Thyroid gland (tissue), 4 donors: ENCODE measurements at regions not wholly inside any gene's neighbourhood (a gene's known extent, or its start where the extent isn't known, plus 50 kb on each side); places are given as distances from the start of the nearest gene placed in this dataset.

Experiments
- DNase-seq, 2 donors: peaks; one replicate each; pipeline ENCODE4 v3.0.0-alpha.2; 2019
- H3K27ac ChIP-seq, 3 donors: fragments of 200-600 bp; sonication (generic); 1 replicate in 2 of 3; 2 replicates in 1 of 3; pipeline ENCODE4 v1.5.1; 2016 to 2019; ENCODE audit warnings: mild to moderate bottlenecking in 1 of 3, moderate library complexity in 1 of 3
- H3K27me3 ChIP-seq: fragments of 200-600 bp; sonication (generic); one replicate; pipeline ENCODE4 v1.5.1; 2019
- H3K36me3 ChIP-seq, 2 donors: fragments of 200-600 bp; sonication (generic); one replicate each; pipeline ENCODE4 v1.5.1; 2016 to 2019
- H3K4me1 ChIP-seq, 2 donors: fragments of 200-600 bp; sonication (generic); one replicate each; pipeline ENCODE4 v1.5.1; 2017 to 2019
- H3K4me3 ChIP-seq, 3 donors: fragments of 200-600 bp; sonication (generic); replicated peaks in 1 of 3; 1 replicate in 2 of 3; 2 replicates in 1 of 3; pipeline ENCODE4 v1.5.1; 2016; ENCODE audit warnings: mild to moderate bottlenecking in 1 of 3
- H3K9me3 ChIP-seq: fragments of 200-600 bp; sonication (generic); one replicate; pipeline ENCODE4 v1.5.1; 2017
- POLR2A ChIP-seq, 2 donors: fragments of 450-650 bp; IDR thresholded peaks; one replicate each; pipeline ENCODE4 v1.6.1; 2017; ENCODE audit warnings: antibody characterized with exemption in 2 of 2, mild to moderate bottlenecking in 2 of 2, moderate library complexity in 1 of 2
- WGBS, 2 donors: methylation state at CpG; one replicate each; pipeline ENCODE4 v1.1.5; 2017; 5-methylcytosine and 5-hydroxymethylcytosine counted together
- intact Hi-C: fragments of 100-400 bp; cut with DNase I; formaldehyde crosslinking; loops from one replicate; pipeline ENCODE4 v1.15.1; 2023
- TF ChIP-seq, protein P1 (sequence below), 6 experiments: fragments of 200-600 bp in 3 of 6; fragments of 450-650 bp in 3 of 6; sonication (generic) in 3 of 6; IDR thresholded peaks; one replicate each; pipeline ENCODE4 v1.5.1; 2016 to 2019; ENCODE audit warnings: antibody characterized with exemption in 6 of 6, mild to moderate bottlenecking in 2 of 6, inconsistent platforms in 1 of 6, moderate library complexity in 1 of 6

DNA sequence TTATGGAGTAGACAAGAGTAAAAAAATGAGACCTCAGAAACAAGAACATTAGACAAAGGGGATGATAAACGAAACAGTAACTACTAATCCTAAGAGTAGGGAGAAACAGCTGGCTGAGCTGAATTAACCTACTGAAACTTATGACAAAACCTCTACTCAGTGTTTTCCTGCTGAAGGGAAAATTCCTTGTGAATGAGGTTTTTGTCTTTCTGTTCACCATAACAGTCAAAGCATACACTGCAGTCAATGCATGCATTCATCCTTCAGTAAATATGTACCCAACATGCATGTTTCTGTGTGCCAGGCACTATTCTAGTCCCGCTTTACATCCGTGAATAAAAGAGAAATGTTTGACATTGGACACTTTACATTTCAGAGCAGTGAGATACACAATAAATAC, 805.6 kb upstream of the KLHL29 start:
- no peak overlapping the region for H3K27ac ChIP-seq
- H3K9me3 ChIP-seq, result no peaks in the 10 kb centered on the region
- no peak overlapping the region for H3K4me3 ChIP-seq
- TF ChIP-seq, protein P1, sequence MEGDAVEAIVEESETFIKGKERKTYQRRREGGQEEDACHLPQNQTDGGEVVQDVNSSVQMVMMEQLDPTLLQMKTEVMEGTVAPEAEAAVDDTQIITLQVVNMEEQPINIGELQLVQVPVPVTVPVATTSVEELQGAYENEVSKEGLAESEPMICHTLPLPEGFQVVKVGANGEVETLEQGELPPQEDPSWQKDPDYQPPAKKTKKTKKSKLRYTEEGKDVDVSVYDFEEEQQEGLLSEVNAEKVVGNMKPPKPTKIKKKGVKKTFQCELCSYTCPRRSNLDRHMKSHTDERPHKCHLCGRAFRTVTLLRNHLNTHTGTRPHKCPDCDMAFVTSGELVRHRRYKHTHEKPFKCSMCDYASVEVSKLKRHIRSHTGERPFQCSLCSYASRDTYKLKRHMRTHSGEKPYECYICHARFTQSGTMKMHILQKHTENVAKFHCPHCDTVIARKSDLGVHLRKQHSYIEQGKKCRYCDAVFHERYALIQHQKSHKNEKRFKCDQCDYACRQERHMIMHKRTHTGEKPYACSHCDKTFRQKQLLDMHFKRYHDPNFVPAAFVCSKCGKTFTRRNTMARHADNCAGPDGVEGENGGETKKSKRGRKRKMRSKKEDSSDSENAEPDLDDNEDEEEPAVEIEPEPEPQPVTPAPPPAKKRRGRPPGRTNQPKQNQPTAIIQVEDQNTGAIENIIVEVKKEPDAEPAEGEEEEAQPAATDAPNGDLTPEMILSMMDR (IDR thresholded peaks at IDR 0.05), result no peak
- TF ChIP-seq POLR2A (IDR thresholded peaks at IDR 0.05), result no peak
- 79 to 88% methylated on average over 3 of the region's 3 CpGs for WGBS, 2 donors
- DNase-seq, result no peak
- no peaks in the 10 kb centered on the region for H3K27me3 ChIP-seq
- H3K36me3 ChIP-seq, result no peaks in the 10 kb centered on the region
- intact Hi-C loops, result no loop called here
- H3K4me1 ChIP-seq, result no peaks in the 10 kb centered on the region

DNA sequence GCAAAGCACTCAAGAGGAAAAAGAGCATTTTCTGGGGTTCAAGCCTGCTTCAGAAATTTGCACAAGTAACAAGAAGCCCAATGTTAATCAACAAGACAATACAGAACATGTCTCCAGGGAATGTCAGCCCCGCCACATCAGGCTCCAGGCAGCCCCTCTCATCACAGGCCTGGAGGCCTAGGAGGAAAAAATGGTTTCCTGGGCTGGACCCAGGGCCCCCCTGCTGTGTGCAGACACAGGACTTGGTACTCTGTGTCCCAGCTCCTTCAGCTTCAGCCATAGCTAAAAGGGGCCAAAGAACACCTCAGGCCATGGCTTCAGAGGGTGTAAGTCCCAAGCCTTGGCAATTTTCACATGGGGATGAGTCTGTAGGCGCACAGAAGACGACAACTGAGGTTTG, 802.9 kb upstream of the KLHL29 start:
- WGBS, 2 donors, result 63 to 92% methylated on average over 3 of the region's 3 CpGs
- no peak overlapping the region for H3K27ac ChIP-seq
- no peak for TF ChIP-seq POLR2A (IDR thresholded peaks at IDR 0.05)
- TF ChIP-seq, protein P1 (IDR thresholded peaks at IDR 0.05), result no peak
- no peak overlapping the region for H3K4me3 ChIP-seq
- no peaks in the 10 kb centered on the region for H3K27me3 ChIP-seq
- DNase-seq, result no peak
- H3K4me1 ChIP-seq, result no peaks in the 10 kb centered on the region
- H3K9me3 ChIP-seq, result no peaks in the 10 kb centered on the region
- no peaks in the 10 kb centered on the region for H3K36me3 ChIP-seq
- intact Hi-C loops, result no loop called here

DNA sequence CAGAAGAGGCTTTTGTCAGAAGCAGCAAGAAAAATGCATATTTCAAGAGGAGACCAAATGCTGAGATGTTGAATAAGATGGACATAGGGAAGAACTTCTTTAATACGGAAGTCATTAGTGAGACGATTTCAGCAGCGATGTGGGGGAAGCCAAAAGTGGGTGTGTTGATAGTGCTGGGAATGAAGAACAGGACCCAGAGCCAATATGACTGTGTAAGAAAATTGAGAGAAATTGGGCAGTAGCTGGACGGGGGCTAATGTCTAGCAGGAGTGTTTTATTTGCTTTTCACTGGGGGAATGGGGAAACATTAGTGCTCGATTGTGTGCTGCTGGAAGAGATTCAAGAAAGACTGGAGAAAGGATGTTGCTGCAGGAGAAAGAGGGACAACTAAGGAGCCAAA, 788.7 kb upstream of the KLHL29 start:
- intact Hi-C loops, result no loop called here
- WGBS, 2 donors, result 60 to 74% methylated on average over 5 of the region's 5 CpGs
- no peaks in the 10 kb centered on the region for H3K27me3 ChIP-seq
- no peak overlapping the region for H3K4me3 ChIP-seq
- no peak overlapping the region for H3K27ac ChIP-seq
- H3K4me1 ChIP-seq, result no peaks in the 10 kb centered on the region
- H3K9me3 ChIP-seq, result no peaks in the 10 kb centered on the region
- H3K36me3 ChIP-seq, result no peaks in the 10 kb centered on the region
- TF ChIP-seq, protein P1 (IDR thresholded peaks at IDR 0.05), result no peak
- no peak for TF ChIP-seq POLR2A (IDR thresholded peaks at IDR 0.05)
- no peak for DNase-seq

DNA sequence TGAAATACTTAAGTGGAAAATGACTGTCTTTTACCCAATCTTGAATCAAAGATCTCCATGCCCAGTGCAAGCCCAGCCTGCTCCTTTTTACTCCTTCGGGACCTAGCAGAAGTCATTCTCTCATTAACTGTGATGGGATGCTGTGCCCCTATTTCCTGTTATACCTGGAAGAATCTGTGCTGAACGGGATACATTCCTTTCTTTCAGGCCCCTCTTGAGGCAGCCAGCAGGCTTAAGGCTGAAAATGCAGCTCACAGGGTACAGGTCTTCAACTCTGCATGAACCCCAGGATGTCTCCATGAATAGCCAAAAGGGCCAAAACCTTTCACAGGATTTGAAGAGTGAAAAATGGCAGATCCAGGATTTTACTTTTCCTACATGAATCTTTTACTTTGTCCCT, 784.8 kb upstream of the KLHL29 start:
- no peaks in the 10 kb centered on the region for H3K36me3 ChIP-seq
- no peak for TF ChIP-seq POLR2A (IDR thresholded peaks at IDR 0.05)
- TF ChIP-seq, protein P1 (IDR thresholded peaks at IDR 0.05), result no peak
- no peak overlapping the region for H3K4me3 ChIP-seq
- no peaks in the 10 kb centered on the region for H3K9me3 ChIP-seq
- H3K4me1 ChIP-seq, result no peaks in the 10 kb centered on the region
- H3K27me3 ChIP-seq, result no peaks in the 10 kb centered on the region
- no peak for DNase-seq
- WGBS, 2 donors, result 41 to 43% methylated on average over 2 of the region's 2 CpGs
- no peak overlapping the region for H3K27ac ChIP-seq
- intact Hi-C loops, result no loop called here

DNA sequence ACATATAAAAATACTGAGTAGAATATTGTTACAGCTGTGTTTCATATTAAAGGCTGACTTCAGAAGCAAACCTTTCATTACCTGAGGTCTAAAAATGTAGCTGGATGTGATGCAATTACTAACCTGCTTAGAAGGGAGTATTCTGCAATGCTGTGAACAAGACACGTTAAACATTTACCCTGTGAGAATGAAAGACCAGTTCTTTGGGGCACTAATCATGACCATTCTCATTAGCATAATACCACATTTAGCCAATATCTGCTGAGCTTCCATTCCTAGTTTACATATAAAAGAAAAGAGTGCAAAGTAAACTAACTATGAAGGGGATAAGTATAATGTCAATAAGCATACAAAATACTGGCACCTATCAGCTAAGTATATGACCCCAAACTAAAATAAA, 784.0 kb upstream of the KLHL29 start:
- no peaks in the 10 kb centered on the region for H3K4me1 ChIP-seq
- no peak overlapping the region for H3K4me3 ChIP-seq
- H3K27me3 ChIP-seq, result no peaks in the 10 kb centered on the region
- H3K9me3 ChIP-seq, result no peaks in the 10 kb centered on the region
- no peak overlapping the region for H3K27ac ChIP-seq
- no peak for DNase-seq
- no peaks in the 10 kb centered on the region for H3K36me3 ChIP-seq
- TF ChIP-seq POLR2A (IDR thresholded peaks at IDR 0.05), result no peak
- TF ChIP-seq, protein P1 (IDR thresholded peaks at IDR 0.05), result no peak
- intact Hi-C loops, result no loop called here
- WGBS, 2 donors, result 67 to 70% methylated on average over 1 of the region's 1 CpG
